Esophagus muscularis mucosa (tissue), 4 donors: ENCODE measurements at regions not wholly inside any gene's neighbourhood (a gene's known extent, or its start where the extent isn't known, plus 50 kb on each side); places are given as distances from the start of the nearest gene placed in this dataset.

Experiments
- EP300 ChIP-seq: sonication (generic); formaldehyde crosslinking; IDR thresholded peaks from one replicate; pipeline ENCODE4 v1.6.1; 2017; ENCODE audit warnings: antibody characterized with exemption
- POLR2A ChIP-seq: fragments of 450-650 bp; IDR thresholded peaks from one replicate; pipeline ENCODE4 v1.6.1; 2017; ENCODE audit warnings: antibody characterized with exemption, moderate library complexity, mild to moderate bottlenecking, low read depth
- POLR2AphosphoS5 ChIP-seq, 2 donors: sonication (generic); formaldehyde crosslinking; IDR thresholded peaks; one replicate each; pipeline ENCODE4 v1.6.1; 2017; ENCODE audit warnings: antibody characterized with exemption in 2 of 2
- TF ChIP-seq, protein P1 (sequence below), 3 experiments: fragments of 200-600 bp in 2 of 3; fragments of 450-650 bp in 1 of 3; sonication (generic) in 2 of 3; IDR thresholded peaks; one replicate each; pipeline ENCODE4 v1.5.1; 2017 to 2019; ENCODE audit warnings: antibody characterized with exemption in 3 of 3, mild to moderate bottlenecking in 2 of 3, moderate library complexity in 1 of 3

DNA sequence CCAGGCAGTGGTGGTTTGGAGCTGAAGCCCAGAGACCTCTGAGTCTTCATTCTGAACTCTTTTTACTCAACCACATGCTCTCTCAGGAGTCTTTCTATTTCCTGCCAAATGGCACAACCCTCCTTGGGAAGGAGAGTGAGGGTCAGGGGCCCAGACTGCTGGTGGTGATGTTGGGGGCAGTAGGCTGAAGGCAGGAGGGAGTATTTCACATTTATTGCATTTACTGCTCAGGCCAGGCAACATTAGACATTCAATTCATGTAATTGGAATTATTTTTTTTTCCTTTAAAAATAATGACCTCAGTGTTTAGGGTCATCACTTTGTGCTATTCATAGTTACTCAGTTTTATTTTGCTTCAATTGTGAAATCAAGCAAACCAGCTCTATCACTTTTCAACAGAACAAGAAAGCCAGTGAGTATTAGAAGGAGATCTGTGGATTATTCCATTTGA is 311.3 kb upstream of the NT5C1B start:
- no peak for TF ChIP-seq POLR2AphosphoS5 (IDR thresholded peaks at IDR 0.05)
- TF ChIP-seq, protein P1, sequence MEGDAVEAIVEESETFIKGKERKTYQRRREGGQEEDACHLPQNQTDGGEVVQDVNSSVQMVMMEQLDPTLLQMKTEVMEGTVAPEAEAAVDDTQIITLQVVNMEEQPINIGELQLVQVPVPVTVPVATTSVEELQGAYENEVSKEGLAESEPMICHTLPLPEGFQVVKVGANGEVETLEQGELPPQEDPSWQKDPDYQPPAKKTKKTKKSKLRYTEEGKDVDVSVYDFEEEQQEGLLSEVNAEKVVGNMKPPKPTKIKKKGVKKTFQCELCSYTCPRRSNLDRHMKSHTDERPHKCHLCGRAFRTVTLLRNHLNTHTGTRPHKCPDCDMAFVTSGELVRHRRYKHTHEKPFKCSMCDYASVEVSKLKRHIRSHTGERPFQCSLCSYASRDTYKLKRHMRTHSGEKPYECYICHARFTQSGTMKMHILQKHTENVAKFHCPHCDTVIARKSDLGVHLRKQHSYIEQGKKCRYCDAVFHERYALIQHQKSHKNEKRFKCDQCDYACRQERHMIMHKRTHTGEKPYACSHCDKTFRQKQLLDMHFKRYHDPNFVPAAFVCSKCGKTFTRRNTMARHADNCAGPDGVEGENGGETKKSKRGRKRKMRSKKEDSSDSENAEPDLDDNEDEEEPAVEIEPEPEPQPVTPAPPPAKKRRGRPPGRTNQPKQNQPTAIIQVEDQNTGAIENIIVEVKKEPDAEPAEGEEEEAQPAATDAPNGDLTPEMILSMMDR (IDR thresholded peaks at IDR 0.05): no peak
- TF ChIP-seq EP300: no peak
- TF ChIP-seq POLR2A: no peak
